HK-2 (cell line): ENCODE measurements at regions not wholly inside any gene's neighbourhood (a gene's known extent, or its start where the extent isn't known, plus 50 kb on each side); places are given as distances from the start of the nearest gene placed in this dataset.

ENCODE experiments used
- DNase-seq: peaks from one replicate; pipeline ENCODE4 v3.0.0-alpha.2; 2018; ENCODE audit not compliant: unreplicated experiment

- DNase-seq, result no peak
These were observed 148.3 kb downstream of the IRX2 start for GRCh38 chr5:2603272-2603575.

GRCh38 chr5:2602451-2603271 lies 148.8 kb downstream of the IRX2 start:
- DNase-seq, result no peak

DNA sequence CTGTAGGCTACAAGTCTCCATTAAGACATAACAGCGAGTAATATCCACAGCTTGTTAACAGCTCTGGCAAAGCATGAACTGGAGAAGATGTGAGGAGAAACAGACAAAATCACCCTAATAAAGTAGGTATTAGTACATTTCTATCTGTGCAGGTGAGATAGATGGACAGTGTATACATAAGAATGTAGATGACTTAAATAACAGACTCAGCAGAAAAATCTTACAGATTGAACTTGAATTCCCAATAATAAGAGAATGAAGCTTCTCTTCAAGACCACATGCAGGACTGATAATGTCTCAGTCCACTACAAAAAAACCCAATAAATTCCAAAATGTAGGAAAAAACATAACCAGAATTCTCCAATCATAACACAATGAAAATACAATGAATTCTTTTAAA lies 153.0 kb downstream of the IRX2 start:
- DNase-seq, result no peak

DNA sequence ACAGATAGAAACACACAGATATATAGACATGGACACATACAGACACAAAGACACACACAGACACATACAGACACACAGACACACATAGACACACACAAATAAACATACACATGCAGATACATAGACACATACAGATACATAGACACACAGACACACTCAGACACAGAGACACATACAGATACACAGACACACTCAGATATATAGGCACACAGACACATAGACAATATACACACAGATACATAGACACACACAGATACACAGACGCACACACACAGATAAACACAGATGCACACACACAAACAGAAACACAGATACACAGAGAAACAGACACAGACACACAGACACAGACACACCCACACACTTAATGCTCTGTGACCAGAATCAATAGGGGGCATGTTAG lies 156.8 kb downstream of the IRX2 start:
- DNase-seq, result no peak

DNA sequence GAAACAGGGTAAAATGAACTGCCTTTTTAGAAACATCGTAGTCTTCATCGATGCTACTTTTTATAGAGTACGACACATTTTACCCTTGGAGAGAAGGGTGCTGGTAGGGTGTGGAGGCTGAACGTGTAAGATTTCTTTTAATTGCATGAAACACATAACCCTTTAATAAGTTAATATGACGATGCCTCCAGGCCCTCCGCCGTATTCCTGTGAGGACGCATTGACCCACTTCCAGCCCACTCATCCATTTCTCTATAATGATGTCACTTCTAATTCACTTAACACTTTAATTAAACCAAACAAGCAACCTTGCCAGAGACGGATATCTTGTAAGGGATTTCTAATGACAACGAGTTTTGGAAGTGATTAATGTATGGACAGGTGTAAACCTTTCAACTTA lies 158.7 kb downstream of the IRX2 start:
- DNase-seq, result no peak

- DNase-seq, result no peak
These were observed 159.6 kb downstream of the IRX2 start for GRCh38 chr5:2591777-2592453.

DNA sequence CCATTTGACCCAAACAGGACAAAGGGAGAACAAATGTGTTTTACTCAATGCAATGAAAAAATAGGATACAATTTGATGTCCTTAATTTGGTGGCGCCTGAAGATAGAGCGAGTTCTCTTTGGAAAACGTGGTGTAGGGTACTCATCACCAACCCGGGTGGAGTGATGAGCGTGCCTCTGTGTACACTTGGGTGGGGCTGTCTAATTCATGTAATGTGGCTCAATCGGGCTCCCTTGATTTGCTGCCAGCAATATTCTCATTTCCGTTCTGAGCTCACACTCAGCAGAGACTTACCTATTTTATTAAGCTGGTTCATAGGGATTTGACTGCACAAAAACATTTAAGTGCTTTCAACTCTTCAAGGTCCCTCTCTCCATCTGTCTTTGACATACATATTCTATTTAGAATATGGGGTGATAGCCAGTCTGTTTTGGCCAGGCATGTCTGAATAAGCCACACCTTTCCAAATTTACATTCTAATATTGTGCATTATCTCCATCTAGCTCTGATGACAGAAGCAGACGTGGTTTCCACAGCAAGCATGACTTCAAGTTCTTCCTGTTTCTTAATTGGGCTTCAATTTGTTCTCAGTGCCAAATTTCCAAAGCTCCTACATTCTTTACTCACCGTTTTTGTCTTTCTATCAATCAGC lies 162.5 kb downstream of the IRX2 start:
- DNase-seq, result no peak

DNA sequence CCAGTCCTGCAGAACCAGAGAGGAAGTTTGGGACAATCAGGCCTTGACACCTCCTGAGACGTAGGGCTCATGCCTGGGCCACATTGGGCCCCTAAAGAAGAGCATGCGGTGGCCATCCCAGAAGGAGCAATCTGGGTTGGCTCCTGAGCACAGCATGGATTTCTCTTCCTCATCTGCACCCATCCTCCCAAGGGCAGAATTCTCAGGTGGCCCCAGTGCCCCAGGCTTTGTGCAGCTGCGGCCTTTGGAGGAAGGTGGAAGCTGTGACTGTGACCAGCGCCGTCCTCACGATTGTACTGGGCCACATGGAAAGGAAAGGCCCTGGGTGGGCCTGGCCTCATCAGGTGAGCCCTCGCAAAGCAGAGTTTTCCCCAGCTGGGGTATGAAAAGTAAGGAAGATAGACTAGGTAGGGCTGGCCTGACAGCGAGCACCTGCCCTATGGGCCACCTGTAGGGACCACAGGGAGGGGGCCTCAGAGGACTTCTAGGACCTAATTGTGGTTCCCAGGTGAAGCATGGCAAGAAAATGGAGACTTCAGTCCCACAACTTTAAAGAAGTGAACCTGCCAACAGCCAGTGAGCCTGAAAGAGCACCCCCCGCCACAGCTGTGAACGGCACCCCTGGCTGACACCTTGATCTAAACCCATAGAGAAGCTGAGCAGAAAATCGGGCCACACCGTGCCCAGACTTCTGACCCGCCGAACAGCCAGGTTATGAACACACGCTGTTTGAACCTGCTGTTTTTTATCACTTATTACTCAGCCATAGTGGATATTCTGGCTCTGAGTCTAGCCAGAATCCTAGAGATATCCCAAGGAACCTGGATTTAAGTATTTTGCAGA lies 164.1 kb downstream of the IRX2 start:
- no peak for DNase-seq

DNA sequence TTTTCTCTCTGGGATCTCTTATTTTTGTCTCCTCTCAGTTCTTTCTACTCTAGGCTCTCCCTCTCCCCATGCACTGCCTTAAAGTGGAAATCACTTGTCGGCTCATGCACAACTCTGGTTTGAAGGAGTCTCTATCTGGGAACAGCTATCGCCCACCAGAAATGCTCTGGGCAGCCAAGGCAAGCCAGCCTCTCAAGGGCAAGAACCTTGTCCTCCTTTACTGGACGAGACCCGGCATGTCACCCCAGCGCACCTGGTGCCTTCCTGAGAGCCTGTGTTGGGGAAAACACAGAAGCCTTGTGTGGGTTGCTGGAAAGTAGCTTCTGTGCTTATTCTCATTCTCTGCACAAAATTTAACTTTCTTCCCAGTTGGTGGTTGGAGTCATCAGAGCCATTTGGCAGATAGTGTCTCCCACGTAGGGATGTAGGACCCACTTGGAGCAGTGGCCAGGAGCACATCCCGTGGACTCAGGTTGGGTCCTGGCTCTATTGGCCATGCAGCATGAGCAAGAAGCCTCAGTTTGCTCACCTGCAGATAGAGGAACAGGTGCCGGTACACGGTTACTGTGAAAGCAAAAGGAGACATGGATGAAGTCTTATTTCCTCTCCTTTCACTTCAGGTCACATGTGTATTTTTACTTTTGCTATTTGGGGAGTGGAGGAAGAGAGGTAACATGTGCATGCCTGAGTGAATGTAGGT lies 165.3 kb downstream of the IRX2 start:
- DNase-seq, result no peak

GRCh38 chr5:2584579-2585269 lies 166.8 kb downstream of the IRX2 start:
- no peak for DNase-seq

DNA sequence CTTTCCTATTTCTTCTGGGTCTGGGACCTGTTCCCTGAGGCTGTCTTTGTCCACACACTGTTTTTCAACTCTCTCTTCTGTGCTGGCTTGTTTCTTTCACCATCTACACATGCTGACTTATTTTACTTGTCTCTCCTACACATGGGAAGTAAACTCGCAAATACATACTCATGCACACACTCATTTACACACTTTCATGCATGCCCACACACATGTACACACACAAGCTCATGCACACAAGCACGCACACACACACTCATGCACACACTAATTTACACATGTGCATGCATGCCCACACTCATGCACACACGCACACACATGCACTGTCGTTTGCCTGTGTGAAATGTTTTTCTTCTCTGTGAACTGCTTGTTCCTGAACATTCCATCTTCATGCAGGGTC lies 169.0 kb downstream of the IRX2 start:
- no peak for DNase-seq

DNA sequence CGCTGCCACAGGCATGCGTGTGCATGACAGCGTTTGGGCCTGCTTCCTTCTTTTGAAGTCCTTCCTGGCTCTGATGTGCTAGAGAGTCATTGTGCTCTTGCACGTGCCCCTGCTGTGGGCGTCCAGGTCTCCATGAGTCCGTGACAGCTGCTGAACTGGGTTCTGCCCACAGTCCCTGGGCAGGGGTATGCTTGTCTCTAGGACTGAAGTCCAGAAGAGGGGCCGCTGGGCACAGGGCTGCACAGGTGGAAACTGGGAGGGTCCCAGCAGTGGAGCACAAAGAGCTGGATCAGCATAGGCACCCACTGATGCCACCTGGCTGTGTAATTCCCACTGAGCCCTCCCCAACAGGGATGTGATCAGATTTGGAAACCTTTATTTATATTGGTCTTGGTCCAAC lies 169.4 kb downstream of the IRX2 start:
- no peak for DNase-seq

GRCh38 chr5:2581418-2581817 lies 170.1 kb downstream of the IRX2 start:
- no peak for DNase-seq

- no peak for DNase-seq
These were observed 172.4 kb downstream of the IRX2 start for GRCh38 chr5:2579126-2579525.

DNA sequence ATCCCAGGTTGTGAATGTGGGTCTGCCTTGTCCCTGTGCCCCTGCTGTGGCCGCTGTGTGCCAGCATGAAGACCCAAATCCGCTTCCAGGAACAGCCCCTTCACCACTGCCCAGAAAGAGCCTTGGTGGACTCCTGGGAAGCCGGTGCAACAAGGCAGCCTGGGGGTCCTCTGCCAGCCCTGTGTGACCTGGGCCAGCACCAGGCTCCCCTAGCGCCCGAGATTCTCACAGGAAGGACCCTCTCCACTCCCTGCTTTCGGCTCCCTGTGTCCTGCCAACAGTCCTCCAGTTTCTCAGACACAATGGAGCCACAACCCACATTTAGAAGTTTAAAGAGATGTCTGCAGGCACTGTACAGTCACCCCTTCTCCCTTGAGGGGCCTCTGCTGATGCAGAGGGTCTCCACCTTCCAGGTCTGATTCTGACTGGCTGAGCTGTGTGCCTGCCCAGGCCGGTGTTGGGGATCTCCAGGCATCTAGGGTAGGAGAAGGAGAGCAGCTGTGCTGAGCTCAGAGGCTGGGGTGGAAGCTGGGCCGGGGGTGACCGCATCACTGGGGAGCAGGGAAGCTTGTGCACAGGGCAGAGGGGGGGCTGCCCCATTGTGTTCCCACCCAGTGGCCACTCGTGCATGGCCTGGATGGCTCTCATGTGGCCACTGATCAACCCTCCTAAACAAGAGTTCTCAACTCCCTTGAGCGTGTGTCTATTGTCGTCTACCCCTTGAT lies 174.0 kb downstream of the IRX2 start:
- DNase-seq, result no peak

GRCh38 chr5:2576823-2577222 lies 174.7 kb downstream of the IRX2 start:
- DNase-seq, result no peak

GRCh38 chr5:2575871-2576270 lies 175.6 kb downstream of the IRX2 start:
- DNase-seq, result no peak

GRCh38 chr5:2575292-2575691 lies 176.2 kb downstream of the IRX2 start:
- no peak for DNase-seq

- DNase-seq, result no peak
These were observed 177.3 kb downstream of the IRX2 start for GRCh38 chr5:2574155-2574554.

DNA sequence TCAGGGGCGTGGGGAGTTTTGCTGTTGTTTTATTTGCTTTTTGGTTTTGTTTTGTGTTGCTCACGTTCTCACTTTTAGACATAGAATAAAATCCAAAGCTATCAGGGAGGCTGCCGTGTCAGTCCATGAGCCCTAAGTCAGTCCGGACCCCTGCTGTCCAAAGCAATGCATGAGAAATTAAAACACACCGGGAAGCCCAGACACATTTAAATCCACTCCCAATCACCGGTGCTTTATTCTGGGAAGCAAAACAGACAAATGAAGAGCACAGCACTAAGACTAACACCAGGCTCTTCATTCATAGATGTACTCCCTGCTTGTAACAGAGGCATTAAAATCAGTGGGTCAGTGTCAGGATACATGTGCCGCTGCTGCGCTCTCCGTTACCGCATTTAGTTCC lies 180.9 kb downstream of the IRX2 start:
- no peak for DNase-seq
